GM21529 (cell line): ENCODE measurements at regions not wholly inside any gene's neighbourhood (a gene's known extent, or its start where the extent isn't known, plus 50 kb on each side); places are given as distances from the start of the nearest gene placed in this dataset.

Experiments
- ATAC-seq: cut with Tn5 transposase; IDR thresholded peaks from one replicate; pipeline ENCODE4 v1.9.1; 2021; ENCODE audit not compliant: unreplicated experiment

DNA sequence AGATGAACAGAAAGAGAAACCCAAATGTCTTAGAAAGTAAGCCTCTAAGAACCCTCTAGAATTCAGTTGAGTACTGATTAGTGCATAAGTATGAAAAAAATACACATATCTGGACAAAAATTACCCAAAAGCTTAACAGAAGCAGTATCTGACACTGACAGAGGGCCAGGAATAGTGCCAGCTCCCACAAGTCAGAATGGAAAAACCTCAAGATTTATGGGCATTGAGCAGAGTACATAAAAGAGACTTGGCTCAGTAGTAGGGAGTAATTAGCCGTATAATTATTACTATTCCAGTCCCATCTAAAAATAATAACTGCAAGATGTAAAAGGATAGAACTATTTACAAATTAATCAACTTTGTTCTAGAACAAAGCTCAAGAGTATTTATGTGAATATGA lies 834.5 kb downstream of the FAM181B start:
- ATAC-seq = no peak

DNA sequence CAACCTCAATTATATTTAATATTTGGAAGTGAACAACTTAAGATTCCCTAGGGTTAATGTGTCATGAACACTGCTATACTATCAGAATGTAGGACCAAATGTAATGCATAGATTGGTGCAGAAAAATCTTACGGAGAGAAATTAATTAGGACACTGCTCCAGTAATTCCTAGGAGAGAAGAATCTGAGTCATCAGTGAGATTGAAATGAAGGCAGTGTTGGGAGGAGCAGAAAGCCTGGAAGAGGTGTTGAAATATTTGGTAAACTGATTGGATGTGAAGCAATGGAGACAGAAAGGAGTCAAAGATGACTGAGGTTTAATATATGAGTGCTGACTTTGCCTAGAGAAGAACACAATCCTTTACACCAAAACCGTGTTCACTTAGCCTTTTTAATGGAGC lies 836.0 kb downstream of the FAM181B start:
- no peak for ATAC-seq

DNA sequence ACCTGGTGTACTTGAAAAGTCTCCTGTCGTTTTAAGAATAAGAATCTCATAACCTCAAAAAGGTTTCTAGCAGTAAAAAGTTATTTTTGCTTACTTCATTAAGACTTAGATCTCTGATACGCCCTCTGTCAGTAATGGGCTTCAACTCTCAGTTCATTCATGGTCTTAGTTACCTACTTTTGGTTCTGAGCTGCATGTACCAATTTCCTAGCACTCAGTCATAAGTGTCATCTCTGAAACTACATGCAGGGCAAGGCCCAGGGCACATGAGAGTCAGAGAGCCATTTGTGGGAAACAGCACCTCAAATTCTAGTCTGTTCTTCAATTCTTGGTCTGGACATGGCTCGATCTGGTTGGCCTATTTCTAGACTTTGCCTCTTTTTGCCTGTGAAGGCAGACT lies 838.4 kb downstream of the FAM181B start:
- ATAC-seq = no peak

DNA sequence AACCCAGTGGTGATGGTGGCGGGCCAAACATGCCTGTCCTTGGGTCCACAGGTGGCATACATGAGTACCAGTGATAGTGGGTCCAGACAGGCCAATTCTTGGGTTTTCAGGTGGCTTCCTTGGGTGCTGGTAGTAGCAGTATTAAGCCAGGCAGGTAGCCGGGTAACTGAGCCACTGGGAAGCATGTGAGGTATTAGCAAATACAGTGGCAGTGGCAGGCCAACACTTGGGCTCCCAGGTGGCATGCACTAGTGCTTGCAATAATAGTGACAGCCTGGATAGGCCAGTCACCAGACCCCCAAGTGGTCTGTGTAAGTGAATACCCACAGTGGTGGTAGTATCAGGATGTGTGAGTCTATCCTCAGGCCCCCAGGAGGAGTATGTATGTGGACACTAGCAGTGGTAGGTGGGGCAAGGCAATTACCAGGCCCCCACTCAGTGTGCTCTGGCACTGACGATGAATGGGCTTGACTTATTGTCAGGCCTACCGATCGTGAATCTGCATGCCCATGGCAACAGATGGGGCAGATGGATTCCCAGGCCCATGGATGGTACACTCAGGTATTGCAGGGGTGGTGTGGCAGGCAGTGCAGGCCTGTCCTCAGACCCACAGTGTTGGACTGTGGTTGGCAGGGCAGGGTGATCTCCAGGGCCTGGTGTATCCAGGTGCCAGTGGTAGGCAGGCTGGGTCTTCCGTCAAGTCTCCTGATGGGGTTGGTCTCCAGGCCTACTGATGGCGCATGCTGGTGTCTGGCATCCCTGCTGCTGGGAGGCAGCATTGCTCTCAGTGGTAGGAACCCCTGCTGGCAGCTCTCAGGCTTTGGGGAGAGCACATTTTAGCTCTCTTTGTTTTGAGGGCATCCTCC lies 840.7 kb downstream of the FAM181B start:
- no peak for ATAC-seq

DNA sequence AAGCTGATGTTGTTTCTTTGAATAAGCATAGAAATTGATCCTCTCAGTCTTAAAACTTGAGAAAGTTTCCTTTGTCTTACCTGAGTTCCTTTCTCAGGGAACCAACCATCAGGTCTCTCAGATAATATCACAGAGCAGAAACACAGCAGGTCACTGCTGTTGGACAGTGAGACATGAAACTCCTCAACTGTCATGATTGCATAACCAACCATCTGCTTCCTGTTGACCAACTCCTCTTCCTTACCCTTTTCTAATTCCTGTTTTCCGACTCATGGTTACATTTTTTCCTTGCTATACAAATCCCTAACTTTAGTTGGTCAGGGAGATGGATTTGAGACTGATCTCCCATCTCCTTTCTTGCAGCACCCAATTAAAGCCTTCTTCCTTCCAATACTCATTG lies 845.3 kb downstream of the FAM181B start:
- no peak for ATAC-seq

DNA sequence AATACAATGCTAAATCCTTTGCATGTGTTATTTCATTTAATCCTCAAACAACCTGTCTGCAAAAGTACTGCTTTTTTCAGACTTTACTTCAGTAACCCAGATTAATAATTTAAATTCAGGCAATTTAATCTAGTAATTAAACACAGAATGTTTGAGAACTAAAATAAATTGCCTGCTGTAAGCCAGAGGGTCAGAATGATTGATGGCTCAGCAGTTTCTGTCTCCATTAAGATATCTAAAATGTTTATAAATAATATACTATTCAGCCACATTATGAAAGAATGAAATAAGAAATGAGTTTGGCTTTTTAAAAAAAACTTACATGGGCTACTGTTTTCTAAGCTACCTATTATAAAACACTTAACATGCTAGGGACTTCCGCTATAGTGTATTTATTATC lies 846.0 kb downstream of the FAM181B start:
- no peak for ATAC-seq

DNA sequence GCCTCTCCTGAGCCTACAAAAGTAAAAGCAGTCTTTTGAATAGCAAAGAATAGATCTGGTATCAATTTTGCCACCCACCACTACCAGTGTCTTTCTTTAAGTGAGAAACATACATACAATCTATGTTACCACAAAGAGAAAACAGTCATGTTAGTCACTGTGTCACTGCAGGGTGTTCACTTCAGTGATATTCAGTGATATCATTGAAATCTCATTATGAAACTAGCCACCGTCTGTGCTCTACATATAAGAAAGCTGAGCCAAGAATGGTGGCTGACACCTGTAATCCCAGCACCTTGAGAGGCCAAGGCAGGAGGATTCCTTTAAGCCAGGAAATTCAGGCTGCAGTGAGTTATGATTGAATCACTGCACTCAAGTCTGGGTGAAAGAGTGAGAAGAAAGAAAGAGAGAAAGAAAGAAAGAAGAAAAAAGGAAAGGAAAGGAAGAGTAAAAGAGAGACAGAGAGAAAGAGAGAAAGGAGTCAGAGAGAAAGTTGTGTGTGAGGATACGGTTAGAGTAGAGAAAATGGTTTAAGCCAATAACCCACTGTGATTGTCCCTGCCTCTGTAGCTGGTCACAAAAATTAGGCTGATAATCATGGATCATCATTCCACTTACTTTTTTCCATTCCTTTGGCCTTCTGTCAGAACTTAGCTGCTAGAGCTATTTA lies 847.1 kb downstream of the FAM181B start:
- no peak for ATAC-seq

DNA sequence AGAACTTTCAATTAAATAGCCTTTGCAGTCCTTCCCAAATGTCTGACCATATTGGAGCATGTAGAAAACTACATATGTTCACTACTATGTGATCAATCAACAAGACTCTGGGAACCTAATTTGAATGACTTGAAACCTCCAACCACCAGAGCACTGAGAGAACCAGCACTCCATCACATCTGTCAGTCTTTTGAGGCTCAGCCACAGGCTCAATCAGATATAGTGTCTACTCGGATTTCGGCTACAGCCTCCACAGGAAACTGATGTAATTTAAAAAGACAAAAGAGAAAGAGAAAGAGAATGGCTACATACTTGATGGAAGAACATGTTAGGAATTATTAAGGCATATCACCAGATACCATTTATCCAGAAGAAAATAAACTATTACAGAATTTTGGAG lies 859.0 kb downstream of the FAM181B start:
- ATAC-seq = no peak

DNA sequence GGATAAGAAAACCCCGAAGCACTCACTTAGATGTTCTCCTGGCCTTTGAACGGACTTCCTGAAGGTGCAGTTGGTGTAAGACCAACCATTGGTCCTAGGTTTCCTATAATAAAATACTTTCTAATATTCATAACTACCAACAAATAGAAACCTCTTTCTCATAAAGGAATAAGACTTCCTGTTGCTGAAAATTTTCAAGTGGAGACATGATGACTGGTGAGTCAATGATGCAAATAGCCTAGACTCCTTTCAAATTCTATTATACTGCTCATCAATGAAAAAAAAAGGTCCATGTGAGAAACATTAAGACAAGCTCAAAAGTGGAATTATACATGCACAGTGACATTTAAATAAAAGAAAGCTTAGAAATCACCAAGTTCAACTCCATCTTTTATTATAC lies 862.8 kb downstream of the FAM181B start:
- no peak for ATAC-seq

DNA sequence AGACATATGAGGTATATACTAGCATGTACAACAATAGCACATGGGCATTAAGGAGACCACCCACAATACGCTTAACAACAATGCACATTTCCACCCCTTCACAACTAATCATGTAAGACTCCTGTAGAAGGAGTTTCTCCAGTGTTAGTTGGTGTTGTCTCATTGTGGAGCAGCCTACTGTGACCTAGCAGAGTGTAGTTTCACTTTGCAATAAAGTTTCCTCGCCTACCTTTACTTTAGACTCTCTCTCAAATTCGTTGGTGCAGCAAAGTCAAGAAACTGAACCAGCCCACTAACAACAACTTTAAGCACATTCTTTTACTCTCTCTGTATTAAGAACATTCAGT lies 863.6 kb downstream of the FAM181B start:
- peak; percentile 62 for ATAC-seq

DNA sequence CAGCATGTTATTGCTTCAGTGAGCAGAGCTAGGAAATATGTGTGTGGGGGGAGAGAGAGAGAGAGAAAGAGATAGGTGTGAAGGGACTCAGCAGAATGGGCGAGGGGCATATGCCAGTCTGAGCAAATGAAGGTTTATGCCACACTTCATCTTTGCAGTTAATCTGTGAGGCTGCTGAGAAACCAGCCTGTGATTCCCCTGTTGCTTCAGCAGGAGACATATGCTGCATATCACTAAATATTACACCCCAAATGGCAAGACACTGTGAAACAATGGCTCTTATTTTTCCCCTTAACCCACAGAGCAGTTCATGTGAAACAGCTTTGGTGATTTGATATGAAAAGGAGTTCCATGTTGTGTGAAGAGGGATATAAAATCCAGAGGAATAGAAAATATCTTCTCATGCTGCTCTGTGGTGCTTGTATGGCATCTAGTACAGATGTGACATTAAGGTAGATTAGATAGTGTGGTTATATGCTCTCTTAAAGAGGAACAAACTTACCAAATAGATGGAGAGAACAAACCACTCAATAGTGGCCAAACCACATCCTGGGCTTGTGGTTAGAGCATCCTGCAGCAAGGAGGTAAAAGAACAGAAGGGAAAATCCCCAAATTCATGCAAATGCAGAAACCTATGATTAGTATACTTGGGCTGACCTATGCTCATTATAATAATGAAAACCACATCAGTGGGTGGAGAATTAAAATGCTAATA lies 864.2 kb downstream of the FAM181B start:
- ATAC-seq = peak; percentile 92

DNA sequence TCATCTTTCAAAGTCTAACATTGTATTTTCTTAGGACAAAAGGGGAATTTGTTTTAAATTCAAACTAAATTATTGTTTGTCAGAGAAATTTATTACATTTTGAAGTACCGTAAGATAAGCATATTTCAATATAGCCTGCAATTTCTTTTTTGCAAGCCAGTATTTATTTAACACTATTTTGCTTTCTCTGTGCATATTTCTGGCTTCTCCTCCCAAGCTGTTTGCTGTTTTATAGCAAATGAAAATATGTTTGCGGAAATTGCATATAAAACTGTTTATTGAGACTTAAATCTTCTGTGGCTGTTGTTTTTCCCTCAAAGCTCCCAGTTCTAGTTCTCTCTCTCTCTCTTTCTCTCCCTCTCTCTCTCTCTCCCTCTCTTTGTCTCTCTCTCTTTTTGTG lies 866.8 kb downstream of the FAM181B start:
- ATAC-seq = no peak

DNA sequence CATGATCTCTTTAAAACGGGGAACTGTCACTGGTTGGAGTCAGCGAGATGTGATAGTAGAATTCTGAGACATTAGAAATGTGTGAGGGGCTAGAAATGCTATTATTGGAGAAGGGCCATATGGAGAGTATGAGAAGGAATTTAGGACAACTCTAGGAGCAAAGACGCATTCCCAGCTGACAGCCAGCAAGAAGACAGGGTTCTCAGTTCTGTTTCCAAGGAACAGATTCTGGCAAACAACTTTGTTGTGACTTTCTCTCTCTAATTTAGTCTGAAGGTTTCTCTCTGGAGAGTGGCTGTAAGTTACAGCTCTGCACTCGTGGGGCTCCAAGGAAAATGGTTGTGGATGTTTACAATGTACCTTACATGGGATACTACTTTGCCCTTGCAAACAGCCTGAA lies 876.3 kb downstream of the FAM181B start:
- ATAC-seq = no peak

DNA sequence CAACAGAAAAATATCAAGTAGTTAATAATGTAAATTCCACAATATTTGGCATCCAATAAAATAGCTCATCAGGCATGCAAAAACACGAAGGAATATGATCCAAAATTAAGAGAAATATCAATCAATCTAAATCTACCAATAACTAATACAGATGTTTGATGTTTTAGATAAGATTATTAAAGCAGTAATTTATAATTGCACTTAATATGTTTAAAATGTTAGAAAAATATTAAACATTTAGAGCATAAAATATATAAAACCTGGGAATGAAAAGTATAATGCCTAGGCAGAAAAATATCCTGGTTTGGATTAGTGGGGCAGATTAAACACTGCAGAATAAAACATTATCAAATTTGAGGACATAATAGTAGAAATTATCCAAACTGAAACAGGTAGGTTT lies 879.9 kb downstream of the FAM181B start:
- ATAC-seq = no peak

DNA sequence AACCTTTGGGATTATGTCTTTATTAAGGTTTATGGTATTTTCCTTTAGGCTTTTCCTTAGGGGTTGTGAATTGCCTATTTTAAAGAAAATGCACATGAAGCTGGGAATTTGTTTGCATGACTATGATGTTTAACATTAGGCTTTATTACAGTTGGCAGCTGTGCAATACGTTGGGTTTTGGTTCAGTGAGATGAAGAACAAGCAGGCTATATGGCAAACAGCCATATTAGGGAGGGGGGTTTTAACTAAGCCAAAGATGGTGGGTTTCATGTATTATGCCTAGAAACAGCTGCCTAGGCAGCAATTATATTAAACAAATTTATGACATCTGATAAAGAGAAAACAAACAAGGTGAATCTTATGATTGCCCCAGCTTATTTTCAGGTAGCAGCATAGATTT lies 880.8 kb downstream of the FAM181B start:
- ATAC-seq = no peak

DNA sequence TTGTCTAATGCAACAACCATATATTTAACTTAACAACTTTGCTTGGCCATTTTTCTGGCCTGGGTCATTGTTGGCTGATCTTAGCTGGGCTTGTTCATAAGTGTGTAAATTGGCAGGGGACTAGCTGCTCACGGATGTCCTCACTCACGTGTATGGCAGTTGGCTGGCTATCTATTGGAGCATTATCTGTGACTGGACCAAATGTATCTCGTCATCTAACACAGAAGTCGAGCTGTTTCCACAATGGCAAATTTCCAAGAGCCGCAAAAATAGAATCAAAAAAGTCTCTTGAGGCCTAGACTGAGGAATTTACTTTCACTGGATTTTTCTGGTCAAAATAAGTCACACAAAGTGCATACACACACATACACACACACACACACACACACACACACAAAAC lies 893.3 kb downstream of the FAM181B start:
- ATAC-seq = no peak

DNA sequence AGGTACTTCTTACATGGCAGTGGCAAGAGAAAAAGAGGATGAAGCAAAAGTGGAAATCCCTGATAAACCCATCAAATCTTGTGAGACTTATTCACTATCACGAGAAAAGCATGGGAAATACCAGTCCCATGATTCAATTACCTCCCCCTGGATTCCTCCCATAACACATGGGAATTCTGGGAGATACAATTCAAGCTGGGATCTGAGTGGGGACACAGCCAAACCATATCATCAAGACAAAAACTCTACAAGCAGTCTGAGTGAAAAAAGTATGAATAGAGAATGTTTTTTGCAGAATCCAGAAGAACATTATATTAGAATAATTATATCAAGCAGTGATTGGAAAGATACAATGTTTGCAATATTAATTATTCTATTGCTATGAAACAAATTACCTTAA lies 893.7 kb downstream of the FAM181B start:
- ATAC-seq = no peak

DNA sequence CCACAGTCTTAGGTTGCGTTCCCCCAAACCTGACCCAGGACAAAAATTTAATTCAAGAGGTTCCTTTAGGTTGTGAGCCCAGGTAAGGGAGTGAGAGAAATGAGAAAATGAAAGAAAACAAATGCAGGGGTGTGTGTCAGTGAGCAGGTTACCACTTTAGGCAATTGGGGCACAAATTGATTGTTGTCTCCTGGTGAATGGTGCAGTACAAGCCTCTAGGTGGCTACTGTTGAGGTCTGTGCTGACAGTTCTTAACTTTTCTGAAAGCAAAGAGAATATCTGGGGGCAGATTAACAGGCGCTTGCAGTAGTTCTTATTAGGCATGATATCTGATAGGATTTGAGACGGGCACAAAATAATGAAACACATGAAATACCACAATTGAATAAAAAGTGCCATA lies 894.6 kb downstream of the FAM181B start:
- ATAC-seq = no peak

DNA sequence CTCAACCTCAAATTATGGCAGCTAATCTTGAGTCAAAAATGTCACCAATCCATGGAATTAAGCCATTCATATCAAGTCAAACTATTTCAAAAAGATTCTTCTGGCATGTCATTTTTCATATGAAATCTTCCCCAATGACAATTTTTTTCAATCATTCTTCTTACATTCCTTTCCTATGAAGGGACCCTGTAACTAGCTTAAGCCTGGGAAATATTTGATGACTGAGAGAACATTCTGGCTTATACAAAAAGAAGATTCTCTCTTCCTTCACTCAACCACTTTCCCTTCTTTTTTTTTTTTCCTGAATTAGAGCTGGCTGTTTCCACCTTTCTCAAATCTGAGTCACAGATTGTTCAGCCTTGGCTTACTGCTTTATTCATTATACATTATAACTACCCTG lies 903.7 kb downstream of the FAM181B start:
- ATAC-seq = no peak

DNA sequence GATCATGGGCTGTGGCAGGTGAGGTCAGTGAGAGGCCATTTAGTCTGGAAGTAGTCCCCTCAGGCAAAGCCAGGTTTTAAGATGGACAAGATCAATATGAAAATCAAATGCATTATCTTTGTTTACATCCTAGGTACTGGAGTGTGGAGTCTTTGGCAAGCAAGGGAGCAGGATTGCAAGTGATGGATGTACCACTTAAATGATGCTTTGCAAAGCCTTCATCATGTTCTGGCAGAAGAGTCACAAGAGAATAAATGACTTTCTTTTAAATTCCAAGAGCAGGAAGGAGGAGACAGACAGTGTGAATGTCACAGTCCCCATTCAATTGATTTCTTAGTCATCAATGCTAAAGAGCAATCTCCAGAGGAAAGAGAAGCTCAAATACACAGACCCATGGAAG lies 908.3 kb downstream of the FAM181B start:
- no peak for ATAC-seq

DNA sequence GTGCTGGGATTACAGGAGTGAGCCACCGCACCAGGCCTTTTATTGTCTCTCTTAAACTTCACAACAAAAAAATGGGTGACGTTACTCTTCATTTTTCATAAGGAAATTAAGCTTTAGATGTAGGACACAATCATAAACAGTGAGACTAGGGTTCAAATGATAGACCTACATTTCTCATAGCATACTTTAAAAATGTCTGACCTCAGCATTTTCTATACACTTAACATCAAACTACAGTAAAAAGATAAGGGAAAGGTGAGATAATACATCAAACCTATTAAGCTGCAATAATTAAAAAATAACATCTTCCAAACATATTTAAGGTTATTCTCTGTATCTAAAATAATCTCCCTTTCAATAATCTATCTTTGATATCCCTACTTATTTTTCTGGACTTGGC lies 914.2 kb downstream of the FAM181B start:
- no peak for ATAC-seq

DNA sequence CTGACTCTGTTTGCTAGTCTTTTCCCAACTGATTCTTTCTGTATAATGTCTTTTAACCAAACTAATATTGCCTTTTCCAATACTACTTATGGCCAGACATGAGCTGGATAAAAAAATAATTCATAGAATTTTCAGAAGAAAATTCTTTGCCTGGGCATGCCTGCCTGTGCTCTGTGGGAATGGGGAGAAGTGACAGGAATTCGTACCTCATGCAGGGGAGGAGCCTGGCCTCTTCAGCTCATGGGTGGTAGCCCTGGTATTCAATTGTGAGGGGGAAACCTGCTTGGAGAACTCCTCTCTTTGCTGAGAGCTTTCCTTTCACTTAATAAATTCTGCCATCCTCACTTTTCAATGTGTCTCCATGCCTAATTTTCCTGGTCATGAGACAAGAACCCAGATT lies 928.8 kb downstream of the FAM181B start:
- no peak for ATAC-seq
